Glutamatergic neuron (in vitro differentiated cells): ENCODE measurements at regions not wholly inside any gene's neighbourhood (a gene's known extent, or its start where the extent isn't known, plus 50 kb on each side); places are given as distances from the start of the nearest gene placed in this dataset.

Experiments used
- DNase-seq: peaks from one replicate; pipeline ENCODE4 v3.0.0; 2022
- H3K27ac Mint-ChIP-seq: one replicate; pipeline ENCODE4 v1.8.0; 2020; ENCODE audit warnings: mild to moderate bottlenecking, mixed read lengths, inconsistent platforms; ENCODE audit not compliant: unreplicated experiment
- H3K27me3 Mint-ChIP-seq: one replicate; pipeline ENCODE4 v1.8.0; 2020; ENCODE audit warnings: mild to moderate bottlenecking, moderate library complexity, mixed read lengths, inconsistent platforms; ENCODE audit not compliant: unreplicated experiment
- H3K36me3 Mint-ChIP-seq: one replicate; pipeline ENCODE4 v1.8.0; 2020; ENCODE audit warnings: mild to moderate bottlenecking, mixed read lengths, inconsistent platforms; ENCODE audit not compliant: unreplicated experiment
- H3K4me1 Mint-ChIP-seq: one replicate; pipeline ENCODE4 v1.8.0; 2020; ENCODE audit warnings: mild to moderate bottlenecking, low read depth, mixed read lengths, inconsistent platforms; ENCODE audit not compliant: unreplicated experiment
- H3K4me3 Mint-ChIP-seq: one replicate; pipeline ENCODE4 v1.8.0; 2020; ENCODE audit warnings: mild to moderate bottlenecking, mixed read lengths, inconsistent platforms; ENCODE audit not compliant: unreplicated experiment
- H3K9me3 Mint-ChIP-seq: one replicate; pipeline ENCODE4 v1.8.0; 2020; ENCODE audit warnings: mild to moderate bottlenecking, moderate library complexity, mixed read lengths, inconsistent platforms; ENCODE audit not compliant: unreplicated experiment
- CTCF ChIP-seq: fragments of 200-600 bp; sonication (generic); IDR thresholded peaks from one replicate; pipeline ENCODE4 v1.5.0; 2021; ENCODE audit not compliant: partially characterized antibody, unreplicated experiment

DNA sequence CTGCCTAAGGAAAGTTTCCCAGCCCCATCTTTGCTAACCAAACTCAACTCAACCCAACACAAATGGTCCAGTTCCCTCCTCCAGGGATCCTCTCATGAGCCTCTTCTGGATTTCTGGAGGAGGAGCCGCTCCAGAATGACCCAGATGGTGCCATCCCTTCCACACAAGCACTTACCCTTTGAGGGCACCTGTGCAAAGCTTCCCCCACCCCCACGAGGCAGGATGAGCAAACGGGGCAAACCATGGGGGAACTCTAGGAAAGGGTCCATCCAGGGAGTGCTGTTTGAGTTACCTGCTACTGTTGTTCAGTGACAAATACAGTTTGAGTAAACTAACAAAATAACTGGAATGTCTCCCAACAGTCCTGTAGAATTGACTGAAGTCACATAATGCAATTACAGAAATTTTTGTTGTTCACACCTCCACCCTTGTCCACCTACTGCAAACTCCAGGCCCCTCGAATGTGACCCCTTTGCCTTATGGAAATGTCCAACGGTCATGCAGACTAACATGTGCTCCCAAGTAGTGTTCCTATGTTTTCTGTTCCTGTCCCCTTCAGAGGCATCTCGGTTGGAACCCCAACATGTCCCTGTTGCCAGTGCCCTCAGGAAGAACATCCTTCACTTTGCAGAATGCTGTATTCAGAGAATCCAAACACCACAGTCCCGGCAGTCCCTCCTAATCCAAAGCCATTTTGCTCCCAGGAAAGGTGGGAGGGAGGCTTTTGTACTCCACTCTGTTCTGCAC is 160.1 kb downstream of the RRAGC start:
- H3K27ac Mint-ChIP-seq = no peak overlapping the region
- H3K9me3 Mint-ChIP-seq = peaks cover 2% of the 10 kb centered on the region
- DNase-seq = no peak
- H3K27me3 Mint-ChIP-seq = peaks cover 8% of the 10 kb centered on the region
- peaks cover 18% of the 10 kb centered on the region for H3K36me3 Mint-ChIP-seq
- no peaks in the 10 kb centered on the region for H3K4me1 Mint-ChIP-seq
- H3K4me3 Mint-ChIP-seq = no peak overlapping the region
- no peak for TF ChIP-seq CTCF

DNA sequence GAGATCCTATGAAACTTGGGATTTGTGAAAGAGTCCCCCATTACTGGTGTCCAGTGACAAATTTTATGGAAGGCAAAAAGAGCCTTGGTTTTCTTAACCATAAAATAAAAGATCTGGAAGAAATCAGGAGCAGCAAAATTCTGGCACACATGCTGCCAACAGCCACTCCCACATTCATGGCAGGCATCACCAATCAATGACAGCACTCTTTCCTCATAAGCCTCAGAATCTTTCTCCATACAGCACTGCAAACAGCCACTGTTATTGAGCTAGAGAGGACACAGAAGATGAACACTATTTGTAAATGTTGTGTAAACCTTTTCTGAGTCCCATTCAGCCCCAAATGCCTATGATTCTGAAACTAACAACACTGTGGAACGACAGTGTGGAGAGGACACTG is 162.2 kb downstream of the RRAGC start:
- H3K9me3 Mint-ChIP-seq = peaks cover 2% of the 10 kb centered on the region
- no peak for DNase-seq
- H3K27me3 Mint-ChIP-seq = peaks cover 5% of the 10 kb centered on the region
- H3K36me3 Mint-ChIP-seq = peaks cover 11% of the 10 kb centered on the region
- H3K4me3 Mint-ChIP-seq = no peak overlapping the region
- no peak overlapping the region for H3K27ac Mint-ChIP-seq
- peaks cover 7% of the 10 kb centered on the region for H3K4me1 Mint-ChIP-seq
- no peak for TF ChIP-seq CTCF

GRCh38 chr1:38696371-38696770 is 163.2 kb downstream of the RRAGC start:
- Mint-ChIP-seq H3K27me3 (peaks cover 5% of the 10 kb centered on the region), H3K27ac (no peak overlapping the region), H3K4me1 (peaks cover 7% of the 10 kb centered on the region), H3K36me3 (peaks cover 8% of the 10 kb centered on the region), H3K9me3 (peaks cover 2% of the 10 kb centered on the region), H3K4me3 (no peak overlapping the region)
- TF ChIP-seq CTCF = no peak
- DNase-seq = no peak

DNA sequence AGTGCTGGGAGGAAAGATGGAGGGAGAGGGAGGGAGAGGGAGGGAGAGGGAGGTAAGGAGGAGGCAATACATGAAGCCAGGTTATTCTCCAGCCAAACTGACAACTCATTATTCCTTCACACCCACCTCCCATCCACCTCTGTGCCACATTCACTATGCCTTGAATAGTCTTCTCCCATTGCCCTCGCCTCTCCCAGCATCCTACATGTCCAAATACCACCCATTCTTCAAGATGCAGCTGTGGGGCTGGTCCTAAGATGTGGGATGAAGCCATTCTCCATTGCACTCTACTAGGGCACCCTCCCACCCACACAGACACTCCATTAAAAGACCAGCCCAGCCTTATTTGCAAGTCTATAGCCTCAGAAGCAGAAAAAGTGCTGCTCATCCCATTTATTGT is 165.8 kb downstream of the RRAGC start:
- DNase-seq = no peak
- H3K36me3 Mint-ChIP-seq = peaks cover 9% of the 10 kb centered on the region
- no peak overlapping the region for H3K27ac Mint-ChIP-seq
- H3K4me1 Mint-ChIP-seq = peaks cover 19% of the 10 kb centered on the region
- no peak overlapping the region for H3K4me3 Mint-ChIP-seq
- no peaks in the 10 kb centered on the region for H3K27me3 Mint-ChIP-seq
- no peaks in the 10 kb centered on the region for H3K9me3 Mint-ChIP-seq
- no peak for TF ChIP-seq CTCF

GRCh38 chr1:38693031-38693430 is 166.5 kb downstream of the RRAGC start:
- peaks cover 19% of the 10 kb centered on the region for H3K4me1 Mint-ChIP-seq
- no peaks in the 10 kb centered on the region for H3K9me3 Mint-ChIP-seq
- H3K4me3 Mint-ChIP-seq = no peak overlapping the region
- peak overlapping the region; percentile 80 for H3K27ac Mint-ChIP-seq
- TF ChIP-seq CTCF = no peak
- no peak for DNase-seq
- H3K27me3 Mint-ChIP-seq = no peaks in the 10 kb centered on the region
- H3K36me3 Mint-ChIP-seq = peaks cover 6% of the 10 kb centered on the region
